GM12878 (cell line): ENCODE measurements at regions not wholly inside any gene's neighbourhood (a gene's known extent, or its start where the extent isn't known, plus 50 kb on each side); places are given as distances from the start of the nearest gene placed in this dataset.

Experiments
- ATAC-seq: fragments of 200-7000 bp; cut with Tn5 transposase; 3 replicates; pipeline ENCODE4 v1.9.1; 2020; ENCODE audit warnings: mild to moderate bottlenecking, moderate library complexity
- BruUV-seq: library from RNA; stranded (reverse); fragments of 400-500 nt; replicated peaks from 2 replicates; lab custom pipeline; 2021; lab: Mats Ljungman, UMichigan
- CTCF ChIA-PET: fragments of 300-600 bp; sonication (Branson Sonifier 250); formaldehyde crosslinking; extraction: SDS; loops from one replicate; lab custom pipeline; 2021; ENCODE audit warnings: inconsistent platforms; lab: Yijun Ruan, JAX
- POLR2A ChIA-PET: fragments of 350-600 bp; formaldehyde crosslinking; extraction: SDS; loops from one replicate; lab custom pipeline; 2021; ENCODE audit warnings: inconsistent platforms; lab: Charles Lee
- RAD21 ChIA-PET: fragments of 300-600 bp; sonication (Branson Sonifier 250); formaldehyde crosslinking; loops from one replicate; lab custom pipeline; 2023; ENCODE audit warnings: antibody characterized with exemption; ENCODE audit not compliant: unreplicated experiment; lab: Charles Lee
- SMC1A ChIA-PET: fragments of 300-600 bp; sonication (Branson Sonifier 250); formaldehyde crosslinking; loops from one replicate; lab custom pipeline; 2023; ENCODE audit not compliant: unreplicated experiment, uncharacterized antibody; lab: Charles Lee
- DNase-seq: peaks from one replicate; pipeline ENCODE4 v3.0.0-alpha.2; 2011; ENCODE audit warnings: low read depth, low spot score
- FAIRE-seq: peaks from 3 replicates; lab custom pipeline; 2011; peaks lifted over from hg19 to GRCh38; lab: Jason Lieb, UNC
- H2AFZ ChIP-seq: 2 replicates; pipeline ENCODE4 v1.6.0; 2011; ENCODE audit warnings: low read depth, low read length, control low read depth; ENCODE audit not compliant: control insufficient read depth
- H3K27ac ChIP-seq: 2 replicates; pipeline ENCODE4 v1.5.1; 2011; ENCODE audit warnings: control low read depth; ENCODE audit not compliant: control insufficient read depth, insufficient read depth
- H3K27me3 ChIP-seq, 2 experiments: replicated peaks in 1 of 2; 2 replicates each; pipeline versions ENCODE4 v1.6.0 to v1.6.1; 2011; ENCODE audit warnings: low read length in 1 of 2; ENCODE audit not compliant: control insufficient read depth in 2 of 2, insufficient read depth in 2 of 2
- H3K36me3 ChIP-seq, 2 experiments: 2 replicates each; pipeline ENCODE4 v1.5.1; 2011; ENCODE audit warnings: low read length in 1 of 2; ENCODE audit not compliant: control insufficient read depth in 2 of 2, insufficient read depth in 2 of 2
- H3K4me1 ChIP-seq: 2 replicates; pipeline ENCODE4 v1.6.1; 2011; ENCODE audit warnings: mild to moderate bottlenecking, low read length, moderate library complexity, mixed read lengths; ENCODE audit not compliant: control insufficient read depth, insufficient read depth
- H3K4me2 ChIP-seq: 2 replicates; pipeline ENCODE4 v1.6.0; 2011; ENCODE audit warnings: control low read depth; ENCODE audit not compliant: control insufficient read depth, insufficient read depth
- H3K4me3 ChIP-seq: fragments of 200-600 bp; sonication (generic); 2 replicates; pipeline ENCODE4 v1.5.1; 2016
- H3K79me2 ChIP-seq: 2 replicates; pipeline ENCODE4 v1.6.0; 2011; ENCODE audit warnings: low read length; ENCODE audit not compliant: control insufficient read depth, insufficient read depth
- H3K9ac ChIP-seq: 2 replicates; pipeline ENCODE4 v1.8.0; 2011; ENCODE audit warnings: low read length, control low read depth, mixed read lengths; ENCODE audit not compliant: control insufficient read depth, insufficient read depth
- H3K9me3 ChIP-seq: replicated peaks from 3 replicates; pipeline ENCODE4 v1.5.1; 2011; ENCODE audit warnings: mild to moderate bottlenecking, low read length; ENCODE audit not compliant: control insufficient read depth, insufficient read depth
- H4K20me1 ChIP-seq: 2 replicates; pipeline ENCODE4 v1.6.0; 2011; ENCODE audit not compliant: control insufficient read depth, insufficient read depth
- ASH2L ChIP-seq: fragments of 300-600, 200-600 bp; sonication (generic); IDR thresholded peaks from 2 replicates; pipeline ENCODE4 v1.6.1; 2017; ENCODE audit warnings: low read depth, mild to moderate bottlenecking, borderline replicate concordance
- BACH1 ChIP-seq: fragments of 450-650 bp; IDR thresholded peaks from 2 replicates; pipeline ENCODE4 v1.6.1; 2017; ENCODE audit warnings: mild to moderate bottlenecking, borderline replicate concordance
- BHLHE40 ChIP-seq, 2 experiments: fragments of 450-650 bp in 1 of 2; IDR thresholded peaks; 2 replicates each; pipeline ENCODE4 v1.6.1; 2011 to 2017; ENCODE audit warnings: low read depth in 2 of 2, borderline replicate concordance in 1 of 2, improper control_type of control experiment in 1 of 2, low read length in 1 of 2, mild to moderate bottlenecking in 1 of 2
- FOXM1 ChIP-seq: IDR thresholded peaks from 2 replicates; pipeline ENCODE4 v1.6.1; 2012; ENCODE audit warnings: low read depth, mild to moderate bottlenecking, inconsistent platforms, low read length, moderate library complexity
- HSF1 ChIP-seq: fragments of 150-350 bp; IDR thresholded peaks from 2 replicates; pipeline ENCODE4 v1.6.1; 2014; ENCODE audit warnings: mild to moderate bottlenecking, low read depth, low read length
- PAX8 ChIP-seq: fragments of 450-650 bp; IDR thresholded peaks from 2 replicates; pipeline ENCODE4 v1.6.1; 2017; ENCODE audit warnings: mild to moderate bottlenecking, moderate library complexity
- RB1 ChIP-seq: fragments of 450-650 bp; formaldehyde crosslinking; IDR thresholded peaks from 2 replicates; pipeline ENCODE4 v1.6.1; 2017; ENCODE audit warnings: mild to moderate bottlenecking, borderline replicate concordance
- SPI1 ChIP-seq: IDR thresholded peaks from 2 replicates; pipeline ENCODE4 v1.6.1; 2011; ENCODE audit warnings: low read depth, mild to moderate bottlenecking, low read length, moderate library complexity, borderline replicate concordance; ENCODE audit not compliant: insufficient read depth
- WGBS: methylation state at CpG from one replicate; pipeline ENCODE4 v1.1.6; 2016; ENCODE audit warnings: low lambda C conversion rate; ENCODE audit not compliant: insufficient replicate concordance, insufficient coverage; ENCODE audit errors: missing lambda C conversion rate; 5-methylcytosine and 5-hydroxymethylcytosine counted together
- in situ Hi-C: fragments of 300-500 bp; cut with MboI; formaldehyde crosslinking; loops from 9 replicates; pipeline ENCODE4 v1.14.3; 2018; ENCODE audit warnings: mixed read lengths
- intact Hi-C: fragments of 100-400 bp; cut with micrococcal nuclease; formaldehyde crosslinking; loops from one replicate; pipeline ENCODE4 v1.14.2; 2022; ENCODE audit not compliant: unreplicated experiment
- TF ChIP-seq, protein P1 (sequence below): fragments of 450-650 bp; IDR thresholded peaks from 2 replicates; pipeline ENCODE4 v1.6.1; 2016; ENCODE audit warnings: mild to moderate bottlenecking, moderate library complexity, borderline replicate concordance
- TF ChIP-seq, protein P2 (sequence below): IDR thresholded peaks from 2 replicates; pipeline ENCODE4 v1.6.1; 2011; ENCODE audit warnings: borderline replicate concordance, low read depth, mild to moderate bottlenecking, moderate library complexity, low read length; ENCODE audit not compliant: insufficient read depth, poor library complexity, severe bottlenecking

DNA sequence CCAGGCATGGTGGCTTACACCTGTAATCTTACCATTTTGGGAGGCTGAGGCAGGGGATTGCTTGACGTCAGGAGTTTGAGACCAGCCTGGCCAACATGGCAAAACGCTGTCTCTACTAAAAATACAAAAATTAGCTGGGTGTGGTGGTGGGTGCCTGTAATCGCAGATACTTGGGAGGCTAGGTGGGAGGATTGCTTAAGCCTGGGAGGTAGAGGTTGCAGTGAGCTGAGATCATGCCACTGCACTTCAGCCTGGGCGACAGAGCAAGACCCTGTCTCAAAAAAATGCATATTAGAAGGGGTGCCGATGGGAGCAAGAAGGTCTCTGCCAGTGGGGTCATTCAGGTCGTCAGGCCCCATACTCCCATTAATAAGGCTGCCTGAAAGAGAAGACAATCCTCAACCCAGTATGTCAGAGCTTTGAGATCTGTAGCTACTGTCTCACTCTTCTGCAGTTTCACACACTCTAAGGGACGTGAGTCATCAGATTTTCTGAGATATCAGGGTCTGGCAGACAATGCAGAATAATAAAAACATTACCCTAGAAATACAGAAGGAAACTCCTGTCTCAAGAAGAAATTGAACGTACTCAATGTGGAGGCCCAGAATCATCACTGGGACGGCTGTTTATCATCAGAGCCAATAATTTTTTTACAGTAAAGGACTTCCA is 176.7 kb upstream of the FAT1 start:
- no peaks in the 10 kb centered on the region for H3K9me3 ChIP-seq
- no peaks in the 10 kb centered on the region for H3K36me3 ChIP-seq
- CTCF ChIA-PET, result no interaction called here
- H3K4me1 ChIP-seq, result no peaks in the 10 kb centered on the region
- no peak for TF ChIP-seq HSF1
- no peak for TF ChIP-seq BACH1
- TF ChIP-seq FOXM1, result no peak
- no peak for TF ChIP-seq BHLHE40 (IDR thresholded peaks at IDR 0.05; ENCODE audit: borderline replicate concordance in 1 of 2, low read depth in 2 of 2, low read length in 1 of 2)
- no peak for TF ChIP-seq ASH2L
- no peak for TF ChIP-seq SPI1
- H3K79me2 ChIP-seq, result no peaks in the 10 kb centered on the region
- H3K27me3 ChIP-seq, result no peaks in the 10 kb centered on the region
- WGBS, result 14% methylated on average over 9 of the region's 9 CpGs
- RAD21 ChIA-PET, result no interaction called here
- H3K4me3 ChIP-seq, result no peak overlapping the region
- BruUV-seq, result no TSS peak
- DNase-seq (no peak), ATAC-seq (no peak), FAIRE-seq (no peak)
- H4K20me1 ChIP-seq, result no peaks in the 10 kb centered on the region
- H3K9ac ChIP-seq, result no peak overlapping the region
- POLR2A ChIA-PET, result no interaction called here
- H2AFZ ChIP-seq, result no peak overlapping the region
- intact Hi-C loops (no loop called here), in situ Hi-C loops (no loop called here)
- no peak overlapping the region for H3K27ac ChIP-seq
- SMC1A ChIA-PET, result no interaction called here
- H3K4me2 ChIP-seq, result no peak overlapping the region

GRCh38 chr4:186900984-186901383 is 177.3 kb upstream of the FAT1 start:
- intact Hi-C loops (no loop called here), in situ Hi-C loops (no loop called here)
- 42% methylated on average over 3 of the region's 3 CpGs for WGBS
- no peak for ATAC-seq
- Histone ChIP-seq H3K4me1 (no peaks in the 10 kb centered on the region), H4K20me1 (no peaks in the 10 kb centered on the region), H3K9ac (no peak overlapping the region), H3K27me3 (no peaks in the 10 kb centered on the region), H3K9me3 (no peaks in the 10 kb centered on the region), H2AFZ (no peak overlapping the region), H3K36me3 (no peaks in the 10 kb centered on the region), H3K4me3 (no peak overlapping the region), H3K27ac (no peak overlapping the region), H3K4me2 (no peak overlapping the region), H3K79me2 (no peaks in the 10 kb centered on the region)
- RAD21 ChIA-PET, result no interaction called here
- POLR2A ChIA-PET, result no interaction called here
- DNase-seq, result no peak
- CTCF ChIA-PET, result no interaction called here
- BruUV-seq, result no TSS peak
- no peak for FAIRE-seq
- SMC1A ChIA-PET, result no interaction called here
- TF ChIP-seq, protein P1, sequence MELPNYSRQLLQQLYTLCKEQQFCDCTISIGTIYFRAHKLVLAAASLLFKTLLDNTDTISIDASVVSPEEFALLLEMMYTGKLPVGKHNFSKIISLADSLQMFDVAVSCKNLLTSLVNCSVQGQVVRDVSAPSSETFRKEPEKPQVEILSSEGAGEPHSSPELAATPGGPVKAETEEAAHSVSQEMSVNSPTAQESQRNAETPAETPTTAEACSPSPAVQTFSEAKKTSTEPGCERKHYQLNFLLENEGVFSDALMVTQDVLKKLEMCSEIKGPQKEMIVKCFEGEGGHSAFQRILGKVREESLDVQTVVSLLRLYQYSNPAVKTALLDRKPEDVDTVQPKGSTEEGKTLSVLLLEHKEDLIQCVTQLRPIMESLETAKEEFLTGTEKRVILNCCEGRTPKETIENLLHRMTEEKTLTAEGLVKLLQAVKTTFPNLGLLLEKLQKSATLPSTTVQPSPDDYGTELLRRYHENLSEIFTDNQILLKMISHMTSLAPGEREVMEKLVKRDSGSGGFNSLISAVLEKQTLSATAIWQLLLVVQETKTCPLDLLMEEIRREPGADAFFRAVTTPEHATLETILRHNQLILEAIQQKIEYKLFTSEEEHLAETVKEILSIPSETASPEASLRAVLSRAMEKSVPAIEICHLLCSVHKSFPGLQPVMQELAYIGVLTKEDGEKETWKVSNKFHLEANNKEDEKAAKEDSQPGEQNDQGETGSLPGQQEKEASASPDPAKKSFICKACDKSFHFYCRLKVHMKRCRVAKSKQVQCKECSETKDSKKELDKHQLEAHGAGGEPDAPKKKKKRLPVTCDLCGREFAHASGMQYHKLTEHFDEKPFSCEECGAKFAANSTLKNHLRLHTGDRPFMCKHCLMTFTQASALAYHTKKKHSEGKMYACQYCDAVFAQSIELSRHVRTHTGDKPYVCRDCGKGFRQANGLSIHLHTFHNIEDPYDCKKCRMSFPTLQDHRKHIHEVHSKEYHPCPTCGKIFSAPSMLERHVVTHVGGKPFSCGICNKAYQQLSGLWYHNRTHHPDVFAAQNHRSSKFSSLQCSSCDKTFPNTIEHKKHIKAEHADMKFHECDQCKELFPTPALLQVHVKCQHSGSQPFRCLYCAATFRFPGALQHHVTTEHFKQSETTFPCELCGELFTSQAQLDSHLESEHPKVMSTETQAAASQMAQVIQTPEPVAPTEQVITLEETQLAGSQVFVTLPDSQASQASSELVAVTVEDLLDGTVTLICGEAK, result no peak
- no peak for TF ChIP-seq PAX8
- TF ChIP-seq RB1, result no peak
- TF ChIP-seq, protein P2, sequence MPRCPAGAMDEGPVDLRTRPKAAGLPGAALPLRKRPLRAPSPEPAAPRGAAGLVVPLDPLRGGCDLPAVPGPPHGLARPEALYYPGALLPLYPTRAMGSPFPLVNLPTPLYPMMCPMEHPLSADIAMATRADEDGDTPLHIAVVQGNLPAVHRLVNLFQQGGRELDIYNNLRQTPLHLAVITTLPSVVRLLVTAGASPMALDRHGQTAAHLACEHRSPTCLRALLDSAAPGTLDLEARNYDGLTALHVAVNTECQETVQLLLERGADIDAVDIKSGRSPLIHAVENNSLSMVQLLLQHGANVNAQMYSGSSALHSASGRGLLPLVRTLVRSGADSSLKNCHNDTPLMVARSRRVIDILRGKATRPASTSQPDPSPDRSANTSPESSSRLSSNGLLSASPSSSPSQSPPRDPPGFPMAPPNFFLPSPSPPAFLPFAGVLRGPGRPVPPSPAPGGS, result no peak
